Globus pallidus (tissue), 1 donor: ENCODE measurements at regions not wholly inside any gene's neighbourhood (a gene's known extent, or its start where the extent isn't known, plus 50 kb on each side); places are given as distances from the start of the nearest gene placed in this dataset.
"Not testable (repeated sequence)": the region's sequence is repeated elsewhere in the genome, so short reads cannot be mapped to it uniquely, and the experiment has no call there.

Source experiments
- DNase-seq: peaks from one replicate; pipeline ENCODE4 v3.0.0-alpha.2; 2015; ENCODE audit warnings: low spot score

- DNase-seq: no peak
These were observed 199.3 kb upstream of the WDFY3 start for GRCh38 chr4:85165808-85166207.

GRCh38 chr4:85166318-85166717 is 199.8 kb upstream of the WDFY3 start:
- no peak for DNase-seq

- no peak for DNase-seq
These were observed 201.8 kb upstream of the WDFY3 start for GRCh38 chr4:85168234-85168834.

GRCh38 chr4:85170241-85170640 is 203.8 kb upstream of the WDFY3 start:
- DNase-seq: no peak

GRCh38 chr4:85175190-85175589 is 208.7 kb upstream of the WDFY3 start:
- DNase-seq: no peak

GRCh38 chr4:85177092-85177491 is 210.6 kb upstream of the WDFY3 start:
- DNase-seq: no peak

- no peak for DNase-seq
These were observed 211.2 kb upstream of the WDFY3 start for GRCh38 chr4:85177679-85178078.

- no peak for DNase-seq
These were observed 214.0 kb upstream of the WDFY3 start for GRCh38 chr4:85180533-85180932.

GRCh38 chr4:85187106-85187505 is 220.6 kb upstream of the WDFY3 start:
- DNase-seq: no peak

GRCh38 chr4:85196015-85196414 is 229.5 kb upstream of the WDFY3 start:
- DNase-seq: not testable (repeated sequence)

- no peak for DNase-seq
These were observed 233.6 kb upstream of the WDFY3 start for GRCh38 chr4:85200106-85200505.

- DNase-seq: no peak
These were observed 242.7 kb upstream of the WDFY3 start for GRCh38 chr4:85209161-85209560.

- DNase-seq: no peak
These were observed 243.9 kb upstream of the WDFY3 start for GRCh38 chr4:85210353-85210752.

- DNase-seq: not testable (repeated sequence)
These were observed 250.1 kb upstream of the WDFY3 start for GRCh38 chr4:85216571-85216970.

- no peak for DNase-seq
These were observed 252.3 kb upstream of the WDFY3 start for GRCh38 chr4:85218756-85219155.

- no peak for DNase-seq
These were observed 253.3 kb upstream of the ARHGAP24 start for GRCh38 chr4:85221606-85222005.

- DNase-seq: no peak
These were observed 252.4 kb upstream of the ARHGAP24 start for GRCh38 chr4:85222561-85222960.

GRCh38 chr4:85228264-85228663 is 246.7 kb upstream of the ARHGAP24 start:
- no peak for DNase-seq

GRCh38 chr4:85233516-85233915 is 241.4 kb upstream of the ARHGAP24 start:
- DNase-seq: no peak

GRCh38 chr4:85243857-85244256 is 231.1 kb upstream of the ARHGAP24 start:
- no peak for DNase-seq

GRCh38 chr4:85244638-85245037 is 230.3 kb upstream of the ARHGAP24 start:
- DNase-seq: no peak

GRCh38 chr4:85246055-85246454 is 228.9 kb upstream of the ARHGAP24 start:
- DNase-seq: no peak

- no peak for DNase-seq
These were observed 224.1 kb upstream of the ARHGAP24 start for GRCh38 chr4:85250852-85251251.

GRCh38 chr4:85257817-85258370 is 217.1 kb upstream of the ARHGAP24 start:
- no peak for DNase-seq
